K562 (cell line): ENCODE measurements at regions not wholly inside any gene's neighbourhood (a gene's known extent, or its start where the extent isn't known, plus 50 kb on each side); places are given as distances from the start of the nearest gene placed in this dataset.

Experiments used
- ATAC-seq: fragments of 200-7000 bp; cut with Tn5 transposase; 3 replicates; pipeline ENCODE4 v1.9.1; 2020; ENCODE audit warnings: moderate library complexity
- BruUV-seq: library from RNA; stranded (reverse); fragments of 400-500 nt; replicated peaks from 2 replicates; lab custom pipeline; 2021; lab: Mats Ljungman, UMichigan
- CTCF ChIA-PET: fragments of 300-600 bp; formaldehyde crosslinking; extraction: SDS; loops from one replicate; lab custom pipeline; 2021; ENCODE audit warnings: low intra/inter-chr PET ratio; lab: Yijun Ruan, JAX
- POLR2A ChIA-PET: fragments of 300-600, 350-650 bp; sonication (Branson Sonifier 250); formaldehyde crosslinking; extraction: SDS; loops from one replicate; lab custom pipeline; 2021; ENCODE audit warnings: antibody characterized with exemption, inconsistent platforms; lab: Yijun Ruan, JAX
- DNase-seq, 4 experiments: peaks; one replicate each; pipeline versions ENCODE4 v3.0.0 to v3.0.0-alpha.2; 2011 to 2018; ENCODE audit warnings: low spot score in 3 of 4, mixed read lengths in 3 of 4; ENCODE audit errors: extremely low read depth in 1 of 4
- FAIRE-seq: peaks from 2 replicates; lab custom pipeline; 2011; peaks lifted over from hg19 to GRCh38; lab: Jason Lieb, UNC
- H2AFZ ChIP-seq: 2 replicates; pipeline ENCODE4 v1.6.0; 2011; ENCODE audit warnings: low read depth, low read length, control low read depth, inconsistent platforms
- H3K27ac ChIP-seq: fragments of 200-600 bp; 3 replicates; pipeline ENCODE4 v1.8.0; 2011; ENCODE audit warnings: low read depth, mild to moderate bottlenecking, control low read depth, inconsistent platforms, low read length, moderate library complexity, mixed read lengths; ENCODE audit errors: extremely low read depth
- H3K27me3 ChIP-seq, 2 experiments: fragments of 300-600 bp in 1 of 2; 2 replicates in 1 of 2; 3 replicates in 1 of 2; pipeline versions ENCODE4 v1.6.0 to v1.8.0; 2011; ENCODE audit warnings: inconsistent platforms in 2 of 2, low read length in 2 of 2, mild to moderate bottlenecking in 1 of 2, mixed read lengths in 1 of 2, moderate library complexity in 1 of 2; ENCODE audit not compliant: control insufficient read depth in 2 of 2, insufficient read depth in 2 of 2
- H3K36me3 ChIP-seq: fragments of 300-600 bp; 3 replicates; pipeline ENCODE4 v1.8.0; 2011; ENCODE audit warnings: mild to moderate bottlenecking, low read length, inconsistent platforms; ENCODE audit not compliant: control insufficient read depth, insufficient read depth
- H3K4me1 ChIP-seq, 2 experiments: fragments of 200-600 bp in 1 of 2; replicated peaks in 1 of 2; 2 replicates in 1 of 2; 3 replicates in 1 of 2; pipeline versions ENCODE4 v1.5.1 to v1.8.0; 2011; ENCODE audit warnings: inconsistent platforms in 2 of 2, low read length in 2 of 2, mild to moderate bottlenecking in 1 of 2, mixed read lengths in 1 of 2, moderate library complexity in 1 of 2; ENCODE audit not compliant: control insufficient read depth in 2 of 2, insufficient read depth in 2 of 2
- H3K4me2 ChIP-seq: 2 replicates; pipeline ENCODE4 v1.6.1; 2011; ENCODE audit warnings: low read length, control low read depth, inconsistent platforms, mixed read lengths; ENCODE audit not compliant: insufficient read depth
- H3K4me3 ChIP-seq: fragments of 200-600 bp; sonication (generic), shearing (Covaris generic); 2 replicates; pipeline ENCODE4 v1.5.1; 2016; ENCODE audit warnings: control low read depth, inconsistent platforms
- H3K79me2 ChIP-seq: fragments of 200-600 bp; 3 replicates; pipeline ENCODE4 v1.8.0; 2011; ENCODE audit warnings: low read length, inconsistent platforms; ENCODE audit not compliant: control insufficient read depth, insufficient read depth
- H3K9ac ChIP-seq, 2 experiments: 2 replicates each; pipeline versions ENCODE4 v1.6.0 to v1.6.1; 2011; ENCODE audit warnings: low read depth in 2 of 2, low read length in 2 of 2, control low read depth in 1 of 2, inconsistent platforms in 1 of 2, mild to moderate bottlenecking in 1 of 2, mixed read lengths in 1 of 2; ENCODE audit not compliant: insufficient read depth in 1 of 2
- H3K9me1 ChIP-seq: one replicate; pipeline ENCODE4 v1.6.0; 2011; ENCODE audit warnings: inconsistent platforms, mild to moderate bottlenecking, low read length, moderate library complexity; ENCODE audit not compliant: control insufficient read depth, insufficient read depth
- H3K9me3 ChIP-seq: replicated peaks from 2 replicates; pipeline ENCODE4 v1.5.1; 2011; ENCODE audit warnings: low read depth, low read length, inconsistent platforms; ENCODE audit not compliant: control insufficient read depth, insufficient read depth
- H4K20me1 ChIP-seq: replicated peaks from 2 replicates; pipeline ENCODE4 v1.6.1; 2011; ENCODE audit warnings: low read length, inconsistent platforms, mixed read lengths; ENCODE audit not compliant: control insufficient read depth, insufficient read depth
- CBX5 ChIP-seq: IDR thresholded peaks from 2 replicates; pipeline ENCODE4 v1.6.1; 2014; ENCODE audit warnings: low read depth, borderline replicate concordance
- HDAC6 ChIP-seq: IDR thresholded peaks from 2 replicates; pipeline ENCODE4 v1.6.1; 2012; ENCODE audit warnings: low read depth, mild to moderate bottlenecking, control low read depth, inconsistent platforms, low read length, moderate library complexity
- KDM1A ChIP-seq, 2 experiments: fragments of 450-650 bp; IDR thresholded peaks; 2 replicates each; pipeline ENCODE4 v1.6.1; 2016; ENCODE audit warnings: mild to moderate bottlenecking in 2 of 2
- LEF1 ChIP-seq: fragments of 450-650 bp; IDR thresholded peaks from 2 replicates; pipeline ENCODE4 v1.6.1; 2016; ENCODE audit warnings: mild to moderate bottlenecking
- SAFB2 ChIP-seq: fragments of 200-400 bp; formaldehyde crosslinking; IDR thresholded peaks from 2 replicates; pipeline ENCODE4 v1.6.1; 2018; ENCODE audit warnings: borderline replicate concordance, low read length, low read depth, moderate library complexity; ENCODE audit not compliant: severe bottlenecking
- SRSF1 ChIP-seq: fragments of 200-400 bp; formaldehyde crosslinking; IDR thresholded peaks from 2 replicates; pipeline ENCODE4 v1.6.1; 2017; ENCODE audit warnings: mild to moderate bottlenecking, low read depth, low read length, moderate library complexity
- ZNF217 ChIP-seq: sonication (generic); formaldehyde crosslinking; IDR thresholded peaks from 2 replicates; pipeline ENCODE4 v1.8.0; 2022; ENCODE audit warnings: mild to moderate bottlenecking, missing genetic modification reagents
- ZNF75A ChIP-seq: fragments of 450-650 bp; formaldehyde crosslinking; IDR thresholded peaks from 2 replicates; pipeline ENCODE4 v1.4.0; 2020; ENCODE audit warnings: mild to moderate bottlenecking
- ZNF77 ChIP-seq: fragments of 250-450 bp; sonication (Bioruptor Pico); IDR thresholded peaks from 2 replicates; pipeline ENCODE4 v1.5.0; 2020
- ZSCAN29 ChIP-seq: fragments of 450-650 bp; IDR thresholded peaks from 2 replicates; pipeline ENCODE4 v1.6.1; 2017
- in situ Hi-C: fragments of 300-500 bp; cut with MboI; formaldehyde crosslinking; loops from 4 replicates; pipeline ENCODE4 v1.15.0; 2018; ENCODE audit warnings: inconsistent platforms, mixed read lengths
- intact Hi-C: fragments of 100-400 bp; cut with micrococcal nuclease; formaldehyde crosslinking; loops from 2 replicates; pipeline ENCODE4 v1.14.2; 2022
- TF ChIP-seq, protein P1 (sequence below): fragments of 250-450 bp; sonication (Bioruptor Pico); IDR thresholded peaks from 2 replicates; pipeline ENCODE4 v1.5.0; 2021
- TF ChIP-seq, protein P2 (sequence below): fragments of 250-450 bp; sonication (Bioruptor Pico); IDR thresholded peaks from 2 replicates; pipeline ENCODE4 v1.8.0; 2022; ENCODE audit warnings: moderate library complexity, mild to moderate bottlenecking, inconsistent platforms
- TF ChIP-seq, protein P3 (sequence below): sonication (generic); formaldehyde crosslinking; IDR thresholded peaks from 2 replicates; pipeline ENCODE4 v1.8.0; 2022; ENCODE audit warnings: missing genetic modification reagents, mild to moderate bottlenecking, moderate library complexity, borderline replicate concordance
- TF ChIP-seq, protein P4 (sequence below), 2 experiments: IDR thresholded peaks in 1 of 2; conservative IDR thresholded peaks in 1 of 2; 2 replicates each; pipeline ENCODE4 v1.6.1; 2016; ENCODE audit warnings: low read depth in 2 of 2, mild to moderate bottlenecking in 1 of 2, missing compliant biosample characterization in 1 of 2, missing genetic modification characterization in 1 of 2, moderate library complexity in 1 of 2
- TF ChIP-seq, protein P5 (sequence below): fragments of 450-650 bp; IDR thresholded peaks from 2 replicates; pipeline ENCODE4 v1.7.1; 2018; ENCODE audit warnings: mild to moderate bottlenecking, low read depth; ENCODE audit not compliant: partially characterized antibody

DNA sequence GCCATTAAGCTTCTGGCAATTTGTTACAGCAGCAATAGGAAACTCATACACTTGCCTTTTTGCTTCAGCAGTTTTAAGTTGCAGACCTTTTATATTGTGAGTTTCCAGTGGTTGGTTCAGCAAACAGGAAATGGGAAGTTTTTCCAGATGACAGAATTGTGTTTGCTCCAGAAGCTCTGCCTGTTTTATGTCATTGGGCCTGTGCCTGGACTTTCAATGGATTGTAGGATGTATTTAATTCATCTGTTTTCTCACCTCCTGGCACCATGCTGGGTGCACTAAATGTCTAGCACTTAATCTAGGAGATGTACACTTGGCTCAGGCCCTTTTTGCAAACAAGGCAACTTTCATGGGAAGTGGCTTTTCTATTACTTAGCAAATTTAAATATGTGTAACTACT is 100.4 kb upstream of the CLINT1 start:
- in situ Hi-C loops (no loop called here), intact Hi-C loops (no loop called here)
- H3K27me3 ChIP-seq, result peaks cover 15% of the 10 kb centered on the region in 2 experiments; a peak in 3 of 5 replicates
- no peak for FAIRE-seq
- no peak overlapping the region for H3K4me3 ChIP-seq
- H3K9me3 ChIP-seq, result no peaks in the 10 kb centered on the region
- ATAC-seq, result no peak
- no peak overlapping the region for H3K4me2 ChIP-seq
- no peaks in the 10 kb centered on the region for H4K20me1 ChIP-seq
- no peaks in the 10 kb centered on the region for H3K9me1 ChIP-seq
- no peaks in the 10 kb centered on the region for H3K79me2 ChIP-seq
- no peak overlapping the region for H3K9ac ChIP-seq
- BruUV-seq, result no TSS peak
- H3K36me3 ChIP-seq, result no peaks in the 10 kb centered on the region
- H3K27ac ChIP-seq, result no peak overlapping the region
- POLR2A ChIA-PET, result interaction anchor here (0.8 kb wide), 1 partner anchor 372 kb away, joined by 3 read pairs; no protein-coding TSS in a partner anchor
- no peak for DNase-seq
- H3K4me1 ChIP-seq, result no peaks in the 10 kb centered on the region
- H2AFZ ChIP-seq, result no peak overlapping the region
- CTCF ChIA-PET, result no interaction called here
- TF ChIP-seq, protein P1, sequence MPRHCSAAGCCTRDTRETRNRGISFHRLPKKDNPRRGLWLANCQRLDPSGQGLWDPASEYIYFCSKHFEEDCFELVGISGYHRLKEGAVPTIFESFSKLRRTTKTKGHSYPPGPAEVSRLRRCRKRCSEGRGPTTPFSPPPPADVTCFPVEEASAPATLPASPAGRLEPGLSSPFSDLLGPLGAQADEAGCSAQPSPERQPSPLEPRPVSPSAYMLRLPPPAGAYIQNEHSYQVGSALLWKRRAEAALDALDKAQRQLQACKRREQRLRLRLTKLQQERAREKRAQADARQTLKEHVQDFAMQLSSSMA (CRISPR knock-in tag), result no peak
- TF ChIP-seq HDAC6 (no peak), ZNF217 (CRISPR knock-in tag) (no peak), SAFB2 (no peak), KDM1A (IDR thresholded peaks at IDR 0.05) (no peak), ZNF75A (CRISPR knock-in tag) (no peak), SRSF1 (no peak), LEF1 (no peak), CBX5 (no peak), ZNF77 (CRISPR knock-in tag) (no peak), ZSCAN29 (no peak)
- TF ChIP-seq, protein P2, sequence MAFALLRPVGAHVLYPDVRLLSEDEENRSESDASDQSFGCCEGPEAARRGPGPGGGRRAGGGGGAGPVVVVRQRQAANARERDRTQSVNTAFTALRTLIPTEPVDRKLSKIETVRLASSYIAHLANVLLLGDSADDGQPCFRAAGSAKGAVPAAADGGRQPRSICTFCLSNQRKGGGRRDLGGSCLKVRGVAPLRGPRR (CRISPR knock-in tag), result no peak
- TF ChIP-seq, protein P3, sequence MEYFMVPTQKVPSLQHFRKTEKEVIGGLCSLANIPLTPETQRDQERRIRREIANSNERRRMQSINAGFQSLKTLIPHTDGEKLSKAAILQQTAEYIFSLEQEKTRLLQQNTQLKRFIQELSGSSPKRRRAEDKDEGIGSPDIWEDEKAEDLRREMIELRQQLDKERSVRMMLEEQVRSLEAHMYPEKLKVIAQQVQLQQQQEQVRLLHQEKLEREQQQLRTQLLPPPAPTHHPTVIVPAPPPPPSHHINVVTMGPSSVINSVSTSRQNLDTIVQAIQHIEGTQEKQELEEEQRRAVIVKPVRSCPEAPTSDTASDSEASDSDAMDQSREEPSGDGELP (CRISPR knock-in tag), result no peak
- TF ChIP-seq, protein P4, sequence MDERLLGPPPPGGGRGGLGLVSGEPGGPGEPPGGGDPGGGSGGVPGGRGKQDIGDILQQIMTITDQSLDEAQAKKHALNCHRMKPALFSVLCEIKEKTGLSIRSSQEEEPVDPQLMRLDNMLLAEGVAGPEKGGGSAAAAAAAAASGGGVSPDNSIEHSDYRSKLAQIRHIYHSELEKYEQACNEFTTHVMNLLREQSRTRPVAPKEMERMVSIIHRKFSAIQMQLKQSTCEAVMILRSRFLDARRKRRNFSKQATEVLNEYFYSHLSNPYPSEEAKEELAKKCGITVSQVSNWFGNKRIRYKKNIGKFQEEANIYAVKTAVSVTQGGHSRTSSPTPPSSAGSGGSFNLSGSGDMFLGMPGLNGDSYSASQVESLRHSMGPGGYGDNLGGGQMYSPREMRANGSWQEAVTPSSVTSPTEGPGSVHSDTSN (CRISPR knock-in tag; IDR thresholded peaks at IDR 0.05; ENCODE audit: low read depth), result no peak
- TF ChIP-seq, protein P4 (tag; conservative IDR thresholded peaks at IDR 0.05; ENCODE audit: low read depth), result no peak
- TF ChIP-seq, protein P5, sequence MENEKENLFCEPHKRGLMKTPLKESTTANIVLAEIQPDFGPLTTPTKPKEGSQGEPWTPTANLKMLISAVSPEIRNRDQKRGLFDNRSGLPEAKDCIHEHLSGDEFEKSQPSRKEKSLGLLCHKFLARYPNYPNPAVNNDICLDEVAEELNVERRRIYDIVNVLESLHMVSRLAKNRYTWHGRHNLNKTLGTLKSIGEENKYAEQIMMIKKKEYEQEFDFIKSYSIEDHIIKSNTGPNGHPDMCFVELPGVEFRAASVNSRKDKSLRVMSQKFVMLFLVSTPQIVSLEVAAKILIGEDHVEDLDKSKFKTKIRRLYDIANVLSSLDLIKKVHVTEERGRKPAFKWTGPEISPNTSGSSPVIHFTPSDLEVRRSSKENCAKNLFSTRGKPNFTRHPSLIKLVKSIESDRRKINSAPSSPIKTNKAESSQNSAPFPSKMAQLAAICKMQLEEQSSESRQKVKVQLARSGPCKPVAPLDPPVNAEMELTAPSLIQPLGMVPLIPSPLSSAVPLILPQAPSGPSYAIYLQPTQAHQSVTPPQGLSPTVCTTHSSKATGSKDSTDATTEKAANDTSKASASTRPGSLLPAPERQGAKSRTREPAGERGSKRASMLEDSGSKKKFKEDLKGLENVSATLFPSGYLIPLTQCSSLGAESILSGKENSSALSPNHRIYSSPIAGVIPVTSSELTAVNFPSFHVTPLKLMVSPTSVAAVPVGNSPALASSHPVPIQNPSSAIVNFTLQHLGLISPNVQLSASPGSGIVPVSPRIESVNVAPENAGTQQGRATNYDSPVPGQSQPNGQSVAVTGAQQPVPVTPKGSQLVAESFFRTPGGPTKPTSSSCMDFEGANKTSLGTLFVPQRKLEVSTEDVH, result no peak
